Immature natural killer cell (primary cell): ENCODE measurements at regions not wholly inside any gene's neighbourhood (a gene's known extent, or its start where the extent isn't known, plus 50 kb on each side); places are given as distances from the start of the nearest gene placed in this dataset.
"Not testable (repeated sequence)": the region's sequence is repeated elsewhere in the genome, so short reads cannot be mapped to it uniquely, and the experiment has no call there.

Experiments used
- DNase-seq, 3 donors: peaks; one replicate each; pipeline ENCODE4 v3.0.0; 2022; ENCODE audit warnings: mixed read lengths in 1 of 3
- H3K27ac Mint-ChIP-seq, 6 donors: one replicate each; pipeline ENCODE4 v1.8.0; 2020; ENCODE audit warnings: mixed read lengths in 6 of 6, mild to moderate bottlenecking in 5 of 6, inconsistent platforms in 4 of 6, moderate library complexity in 3 of 6
- H3K27me3 Mint-ChIP-seq, 3 donors: one replicate each; pipeline ENCODE4 v1.8.0; 2020 to 2021; ENCODE audit warnings: low read depth in 3 of 3, mild to moderate bottlenecking in 3 of 3, mixed read lengths in 3 of 3, moderate library complexity in 3 of 3, inconsistent platforms in 1 of 3
- H3K36me3 Mint-ChIP-seq, 3 donors: one replicate each; pipeline ENCODE4 v1.8.0; 2020; ENCODE audit warnings: mixed read lengths in 3 of 3, inconsistent platforms in 2 of 3, mild to moderate bottlenecking in 2 of 3
- H3K4me1 Mint-ChIP-seq, 2 donors: one replicate each; pipeline ENCODE4 v1.8.0; 2020; ENCODE audit warnings: inconsistent platforms in 2 of 2, mild to moderate bottlenecking in 2 of 2, mixed read lengths in 2 of 2, moderate library complexity in 1 of 2
- H3K4me3 Mint-ChIP-seq, 5 donors: one replicate each; pipeline ENCODE4 v1.8.0; 2020; ENCODE audit warnings: mild to moderate bottlenecking in 5 of 5, mixed read lengths in 5 of 5, inconsistent platforms in 3 of 5, moderate library complexity in 3 of 5
- H3K9me3 Mint-ChIP-seq, 6 donors: one replicate each; pipeline ENCODE4 v1.8.0; 2020; ENCODE audit warnings: mild to moderate bottlenecking in 6 of 6, mixed read lengths in 6 of 6, inconsistent platforms in 4 of 6, moderate library complexity in 3 of 6

DNA sequence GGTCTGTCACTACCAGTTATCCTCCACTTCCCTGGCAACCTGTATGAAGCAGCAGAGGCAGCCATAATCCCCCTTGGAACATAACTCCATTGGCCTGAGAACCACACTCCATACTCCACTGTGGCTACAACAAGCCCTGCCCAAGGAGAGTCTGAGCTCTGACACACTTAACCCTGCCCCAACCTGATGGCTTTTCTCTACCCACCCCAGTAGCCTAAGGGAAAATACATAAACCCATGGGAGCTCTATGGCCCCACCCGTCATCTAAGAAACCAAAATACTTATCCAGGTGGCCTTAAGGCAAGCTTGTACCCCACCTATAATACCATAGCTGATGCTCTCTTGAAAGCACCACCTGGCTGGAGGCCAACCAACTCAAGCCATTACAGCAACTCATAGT, 324.8 kb upstream of the GLI3 start:
- no peaks in the 10 kb centered on the region for H3K36me3 Mint-ChIP-seq
- peaks cover 0 to 7% (median 2%) of the 10 kb centered on the region in 3 donors for H3K27me3 Mint-ChIP-seq
- H3K4me3 Mint-ChIP-seq, result no peak overlapping the region
- H3K4me1 Mint-ChIP-seq, result no peaks in the 10 kb centered on the region
- no peak overlapping the region for H3K27ac Mint-ChIP-seq
- peaks cover 0 to 23% (median 4%) of the 10 kb centered on the region in 6 donors for H3K9me3 Mint-ChIP-seq
- no peak for DNase-seq

DNA sequence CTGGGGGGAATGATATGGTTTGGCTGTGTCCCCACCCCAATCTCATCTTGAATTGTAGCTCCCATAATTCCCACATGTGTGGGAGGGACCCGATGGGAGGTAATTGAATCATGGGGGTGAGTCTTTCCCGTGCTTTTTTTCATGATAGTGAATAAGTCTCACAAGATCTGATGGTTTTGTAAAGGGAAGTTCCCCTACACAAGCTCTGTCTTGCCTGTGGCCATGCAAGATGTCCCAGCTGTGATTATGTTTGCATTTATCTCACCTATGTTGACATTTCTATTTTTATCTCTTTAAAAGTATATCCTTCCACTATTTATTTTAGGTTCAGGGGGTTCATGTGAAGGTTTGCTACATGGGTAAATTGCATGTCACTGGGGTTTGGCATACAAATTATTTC, 323.9 kb upstream of the GLI3 start:
- H3K27ac Mint-ChIP-seq, result no peak overlapping the region
- no peaks in the 10 kb centered on the region for H3K36me3 Mint-ChIP-seq
- H3K4me3 Mint-ChIP-seq, result no peak overlapping the region
- peaks cover under 1 to 30% (median 4%) of the 10 kb centered on the region in 6 donors for H3K9me3 Mint-ChIP-seq
- DNase-seq, result no peak
- H3K27me3 Mint-ChIP-seq, result peaks cover 0 to 7% (median 2%) of the 10 kb centered on the region in 3 donors
- no peaks in the 10 kb centered on the region for H3K4me1 Mint-ChIP-seq

DNA sequence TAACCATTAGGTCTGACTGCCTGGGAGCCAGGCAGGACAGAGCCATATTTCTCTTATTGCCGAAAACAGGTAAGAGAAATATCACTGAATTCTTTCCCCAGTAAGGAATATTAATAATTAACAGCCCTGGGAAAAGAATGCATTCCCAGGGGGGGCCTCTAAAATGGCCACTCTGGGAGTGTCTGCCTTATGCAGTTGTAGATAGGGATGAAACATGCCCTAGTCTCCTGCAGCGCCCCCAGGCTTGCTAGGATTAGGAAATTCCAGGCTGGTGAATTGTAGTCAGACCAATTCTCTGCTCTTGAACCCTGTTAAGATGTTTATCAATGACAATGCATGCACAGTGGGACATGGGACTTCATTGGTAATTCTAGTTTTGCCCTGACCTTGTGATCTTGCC, 317.9 kb upstream of the GLI3 start:
- not testable (repeated sequence) for DNase-seq, H3K4me1 Mint-ChIP-seq, H3K36me3 Mint-ChIP-seq, H3K4me3 Mint-ChIP-seq, H3K27me3 Mint-ChIP-seq, H3K27ac Mint-ChIP-seq
- peaks cover 11 to 27% (median 16%) of the 10 kb centered on the region in 6 donors for H3K9me3 Mint-ChIP-seq

DNA sequence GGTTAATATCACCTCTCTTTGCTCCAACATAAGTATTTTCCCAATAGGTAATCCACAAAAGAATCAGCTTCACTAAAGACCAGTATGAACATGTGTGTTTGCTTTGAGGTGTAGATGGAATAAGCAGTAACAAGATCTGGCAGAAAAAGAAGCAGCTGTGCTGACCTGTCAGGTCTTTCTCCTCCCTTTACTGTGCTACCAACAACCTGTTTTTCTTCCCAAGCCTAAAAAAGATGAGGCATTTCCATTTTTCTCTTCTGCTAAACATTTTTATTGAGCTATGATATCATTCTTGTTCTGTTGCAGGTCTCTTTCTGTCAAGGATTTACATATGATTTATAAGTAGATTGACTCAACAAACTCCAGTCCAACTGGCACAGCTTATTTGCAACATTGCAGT, 315.2 kb upstream of the GLI3 start:
- peaks cover 12 to 27% (median 15%) of the 10 kb centered on the region in 6 donors for H3K9me3 Mint-ChIP-seq
- DNase-seq, result no peak
- H3K4me1 Mint-ChIP-seq, result no peaks in the 10 kb centered on the region
- no peak overlapping the region for H3K27ac Mint-ChIP-seq
- no peaks in the 10 kb centered on the region for H3K36me3 Mint-ChIP-seq
- no peak overlapping the region for H3K4me3 Mint-ChIP-seq
- H3K27me3 Mint-ChIP-seq, result peaks cover 0 to 2% (median 2%) of the 10 kb centered on the region in 3 donors

DNA sequence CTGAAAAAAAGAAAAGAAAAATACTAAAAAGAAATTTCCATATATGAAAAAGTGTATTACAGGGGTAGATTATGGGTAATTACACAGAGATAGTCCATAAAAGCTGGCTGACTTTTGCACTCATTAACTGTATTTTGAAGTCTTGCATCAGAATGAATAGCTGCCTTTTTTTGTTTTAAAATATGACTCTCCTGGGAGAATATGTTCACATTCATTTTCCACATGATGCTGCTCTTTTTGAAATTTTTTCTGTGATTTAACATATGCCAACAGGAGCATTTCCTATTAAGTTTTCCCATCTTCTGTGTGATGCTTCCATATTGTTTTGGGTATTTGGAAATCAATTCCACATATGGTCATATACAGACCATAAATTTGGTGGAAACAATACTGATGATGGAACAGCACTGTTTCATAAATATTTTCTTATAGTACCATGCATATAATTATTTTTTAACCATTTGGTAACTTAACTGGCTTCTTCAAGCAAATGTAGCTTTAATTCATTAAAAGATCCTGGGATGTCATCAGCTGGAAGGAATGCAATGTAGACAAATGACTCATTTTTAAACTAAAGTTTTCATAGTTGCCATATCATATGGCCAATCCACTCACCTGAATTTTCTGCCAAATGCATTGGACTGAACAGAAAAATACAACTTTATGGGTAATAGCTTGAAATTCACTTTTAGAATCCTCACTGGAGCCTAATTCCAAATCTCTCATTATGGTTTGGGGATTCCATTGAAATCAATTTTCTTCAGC, 313.9 kb upstream of the GLI3 start:
- H3K27ac Mint-ChIP-seq, result no peak overlapping the region

DNA sequence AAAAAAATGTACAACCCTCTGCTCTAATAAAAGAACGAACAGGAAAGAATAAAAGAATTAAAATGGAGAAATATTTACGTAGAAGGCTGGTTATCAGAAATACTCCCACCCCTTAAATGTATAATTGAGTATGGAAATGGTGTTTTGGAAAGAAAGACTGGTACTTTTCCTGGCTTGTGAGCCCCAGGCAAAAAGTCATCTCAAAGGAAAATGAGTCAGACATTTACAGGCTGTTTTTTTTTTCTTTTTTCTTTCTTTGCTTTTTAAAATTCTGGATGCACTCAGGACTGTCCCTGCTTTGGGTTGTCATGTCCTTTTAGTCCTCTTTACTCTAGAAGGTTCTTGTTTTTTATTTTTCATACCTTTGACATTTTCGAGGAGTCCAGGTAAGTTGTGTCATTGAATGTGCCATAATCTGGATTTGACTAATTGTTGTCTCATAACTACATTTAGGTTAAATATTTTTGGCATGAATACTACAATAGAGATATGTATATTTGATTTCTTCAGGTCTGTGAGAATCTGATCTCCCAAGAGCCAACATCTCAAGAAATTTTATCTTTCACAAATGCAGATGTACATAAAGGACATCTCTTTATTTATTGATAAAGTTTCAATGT, 313.0 kb upstream of the GLI3 start:
- Mint-ChIP-seq H3K36me3 (no peaks in the 10 kb centered on the region), H3K9me3 (peaks cover 6 to 17% (median 7%) of the 10 kb centered on the region in 6 donors), H3K4me3 (no peak overlapping the region), H3K27me3 (peaks cover 0 to 4% (median 1%) of the 10 kb centered on the region in 3 donors), H3K4me1 (no peaks in the 10 kb centered on the region), H3K27ac (no peak overlapping the region)
- no peak for DNase-seq

More for the DNA sequence above, 313.9 kb upstream of the GLI3 start:
- no peaks in the 10 kb centered on the region for H3K4me1 Mint-ChIP-seq
- peaks cover 0 to 4% (median 0%) of the 10 kb centered on the region in 3 donors for H3K27me3 Mint-ChIP-seq
- no peak overlapping the region for H3K4me3 Mint-ChIP-seq
- H3K36me3 Mint-ChIP-seq, result no peaks in the 10 kb centered on the region
- H3K9me3 Mint-ChIP-seq, result peaks cover 12 to 20% (median 15%) of the 10 kb centered on the region in 6 donors
- DNase-seq, result no peak

DNA sequence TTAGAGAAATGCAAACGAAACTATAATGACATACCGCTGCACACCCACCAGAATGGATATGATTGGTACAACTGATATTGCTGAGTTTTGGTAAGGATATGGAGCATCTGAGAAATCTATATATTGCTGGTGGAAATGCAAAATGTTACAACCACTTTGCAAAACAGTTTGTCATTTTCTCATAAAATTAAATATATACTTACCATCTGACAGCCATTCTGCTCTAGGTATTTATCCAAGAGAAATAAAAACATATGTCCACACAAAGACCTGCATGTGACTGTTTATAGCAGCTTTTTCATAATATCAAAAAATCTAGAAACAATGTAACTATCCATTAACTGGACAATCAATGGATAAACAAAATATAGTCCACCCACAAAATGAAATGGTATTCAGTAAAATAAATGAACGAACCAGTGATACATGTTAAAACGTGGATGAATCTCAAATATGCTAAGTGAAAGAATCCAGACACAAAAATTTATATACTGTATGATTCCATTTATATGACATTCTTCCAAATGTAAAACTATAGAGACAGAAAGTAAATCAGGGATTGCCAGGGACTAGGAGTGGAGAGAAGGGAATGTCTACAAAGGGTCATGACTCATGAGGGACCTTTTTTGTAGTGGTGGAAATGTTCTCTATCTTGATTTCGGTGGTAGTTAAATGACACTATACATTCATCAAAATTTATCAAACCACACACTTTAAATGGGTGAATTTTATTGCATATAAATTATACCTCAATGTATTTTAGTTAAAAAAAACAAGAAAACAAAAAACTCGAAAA, 312.0 kb upstream of the GLI3 start:
- Mint-ChIP-seq H3K4me3 (no peak overlapping the region), H3K36me3 (no peaks in the 10 kb centered on the region), H3K27me3 (peaks cover 0 to 4% (median 1%) of the 10 kb centered on the region in 3 donors), H3K4me1 (no peaks in the 10 kb centered on the region), H3K9me3 (peaks cover 3 to 15% (median 7%) of the 10 kb centered on the region in 6 donors), H3K27ac (no peak overlapping the region)
- no peak for DNase-seq

DNA sequence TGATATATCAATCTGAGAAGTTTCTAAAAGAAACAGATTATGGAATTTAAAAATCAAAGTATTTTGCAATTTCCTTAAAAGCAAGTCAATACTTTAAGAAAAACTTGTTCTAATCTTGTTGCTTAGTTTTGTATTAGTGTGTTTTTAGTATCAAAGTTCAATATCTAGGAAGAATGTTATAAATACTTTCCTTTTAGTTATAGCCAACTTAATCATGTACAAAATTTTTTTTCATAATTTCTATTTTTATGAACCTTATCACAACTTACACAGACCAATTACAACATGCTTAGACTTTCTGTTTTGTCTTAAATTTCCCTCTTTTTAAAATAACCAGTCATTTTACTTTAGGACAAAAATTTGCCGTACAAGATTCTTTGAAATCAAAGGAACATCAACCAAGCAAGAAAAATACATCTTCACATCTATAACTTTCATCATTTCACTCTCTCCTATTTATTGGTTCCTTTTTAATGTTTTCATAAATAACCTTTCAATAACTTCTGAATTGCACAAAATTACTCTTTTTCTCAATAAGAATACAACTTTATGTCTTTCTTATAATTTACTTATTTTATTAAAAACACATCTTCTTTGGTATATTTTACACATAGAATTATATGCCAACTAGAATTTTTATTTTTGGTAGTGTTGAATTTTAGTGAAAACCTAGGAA, 308.2 kb upstream of the GLI3 start:
- Mint-ChIP-seq H3K27ac (no peak overlapping the region), H3K4me1 (no peaks in the 10 kb centered on the region), H3K27me3 (peaks cover 0 to 3% (median 1%) of the 10 kb centered on the region in 3 donors), H3K9me3 (peaks cover 0 to 9% (median 6%) of the 10 kb centered on the region in 6 donors), H3K4me3 (no peak overlapping the region), H3K36me3 (no peaks in the 10 kb centered on the region)
- DNase-seq, result no peak

DNA sequence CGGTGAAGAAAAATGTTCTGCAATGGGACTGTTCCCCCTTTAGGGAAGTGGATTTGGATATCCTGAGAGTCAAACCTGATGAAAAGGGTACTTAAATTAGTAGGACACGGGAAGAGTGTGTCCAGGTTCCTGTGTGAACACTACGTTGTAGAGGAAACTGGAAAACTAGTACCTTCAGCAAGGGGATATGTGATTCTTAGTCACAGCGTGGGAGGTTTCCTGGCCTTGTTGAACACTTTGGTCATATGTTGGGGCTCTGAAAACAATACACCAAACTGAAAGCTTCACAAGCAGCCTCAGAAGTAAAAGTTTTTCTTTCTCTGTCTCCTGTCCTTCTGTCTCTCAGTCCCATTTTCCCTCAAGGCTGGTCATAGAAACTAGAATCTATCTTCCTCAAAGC, 306.9 kb upstream of the GLI3 start:
- no peaks in the 10 kb centered on the region for H3K4me1 Mint-ChIP-seq
- H3K9me3 Mint-ChIP-seq, result peaks cover 0 to 9% (median 5%) of the 10 kb centered on the region in 6 donors
- H3K27ac Mint-ChIP-seq, result no peak overlapping the region
- H3K4me3 Mint-ChIP-seq, result no peak overlapping the region
- no peaks in the 10 kb centered on the region for H3K36me3 Mint-ChIP-seq
- peaks cover 0 to 3% (median 1%) of the 10 kb centered on the region in 3 donors for H3K27me3 Mint-ChIP-seq
- DNase-seq, result no peak

DNA sequence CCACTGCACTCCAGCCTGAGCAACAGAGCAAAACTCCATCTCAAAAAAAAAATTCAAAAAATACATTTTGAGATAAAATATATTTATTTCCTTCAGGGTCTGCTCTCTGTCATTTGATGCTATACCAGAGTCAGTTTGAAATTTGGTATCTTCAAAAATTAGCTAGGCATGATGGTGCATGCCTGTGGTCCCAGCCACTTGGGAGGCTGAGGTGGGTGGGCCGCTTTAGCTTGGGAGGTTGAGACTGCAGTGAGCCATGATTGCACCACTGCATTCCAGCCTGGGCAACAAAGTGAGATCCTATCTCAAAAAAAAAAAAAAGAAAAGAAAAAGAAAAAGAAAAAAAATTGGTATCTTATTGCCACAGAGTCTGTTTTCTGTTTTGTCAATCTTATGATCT, 305.4 kb upstream of the GLI3 start:
- not testable (repeated sequence) for H3K27ac Mint-ChIP-seq, H3K36me3 Mint-ChIP-seq, H3K4me1 Mint-ChIP-seq

DNA sequence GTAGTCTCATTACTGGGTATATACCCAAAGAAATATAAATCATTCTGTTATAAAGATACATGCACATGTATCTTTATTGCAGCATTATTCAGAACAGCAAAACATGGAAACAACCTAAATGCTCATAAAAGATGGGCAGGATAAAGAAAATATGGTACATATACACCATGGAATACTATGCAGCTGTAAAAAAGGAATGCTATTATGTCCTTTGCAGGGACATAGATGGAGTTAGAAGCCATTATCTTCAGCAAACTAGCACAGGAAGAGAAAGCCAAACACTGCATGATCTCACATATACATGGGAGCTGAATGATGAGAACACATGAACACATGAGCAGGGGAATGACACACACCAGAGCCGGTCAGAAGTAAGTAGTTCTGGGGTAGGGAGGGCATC, 297.4 kb upstream of the GLI3 start:
- Mint-ChIP-seq H3K27ac (no peak overlapping the region), H3K36me3 (no peaks in the 10 kb centered on the region), H3K4me3 (no peak overlapping the region), H3K4me1 (no peaks in the 10 kb centered on the region), H3K9me3 (peaks cover 0 to 36% (median 12%) of the 10 kb centered on the region in 6 donors), H3K27me3 (peaks cover 2 to 5% (median 3%) of the 10 kb centered on the region in 3 donors)
- no peak for DNase-seq

More for the DNA sequence above, 305.4 kb upstream of the GLI3 start:
- not testable (repeated sequence) for DNase-seq, H3K9me3 Mint-ChIP-seq, H3K4me3 Mint-ChIP-seq, H3K27me3 Mint-ChIP-seq

DNA sequence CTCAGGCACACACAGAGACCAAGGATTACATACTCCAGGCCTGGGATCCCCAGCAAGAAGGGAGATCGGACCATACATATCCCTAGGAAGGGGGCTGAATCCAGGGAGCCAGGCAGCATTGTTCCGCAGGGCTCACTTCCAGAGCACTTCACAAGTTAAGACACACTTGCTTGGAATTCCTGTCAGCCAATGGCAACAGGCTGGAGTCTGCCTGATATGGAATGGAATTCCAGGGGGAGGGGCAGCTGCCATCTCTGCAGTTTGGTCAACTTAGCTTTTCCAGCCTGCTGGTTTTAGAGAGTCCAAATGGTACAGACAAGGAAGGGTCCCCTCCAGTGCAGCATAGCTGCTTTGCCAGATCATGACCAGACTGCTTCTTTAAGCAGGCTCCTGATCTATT, 290.0 kb upstream of the GLI3 start:
- no peaks in the 10 kb centered on the region for H3K4me1 Mint-ChIP-seq
- H3K36me3 Mint-ChIP-seq, result no peaks in the 10 kb centered on the region
- no peak overlapping the region for H3K27ac Mint-ChIP-seq
- H3K4me3 Mint-ChIP-seq, result no peak overlapping the region
- peaks cover 5 to 40% (median 11%) of the 10 kb centered on the region in 6 donors for H3K9me3 Mint-ChIP-seq
- no peak for DNase-seq
- peaks cover 1 to 5% (median 2%) of the 10 kb centered on the region in 3 donors for H3K27me3 Mint-ChIP-seq

DNA sequence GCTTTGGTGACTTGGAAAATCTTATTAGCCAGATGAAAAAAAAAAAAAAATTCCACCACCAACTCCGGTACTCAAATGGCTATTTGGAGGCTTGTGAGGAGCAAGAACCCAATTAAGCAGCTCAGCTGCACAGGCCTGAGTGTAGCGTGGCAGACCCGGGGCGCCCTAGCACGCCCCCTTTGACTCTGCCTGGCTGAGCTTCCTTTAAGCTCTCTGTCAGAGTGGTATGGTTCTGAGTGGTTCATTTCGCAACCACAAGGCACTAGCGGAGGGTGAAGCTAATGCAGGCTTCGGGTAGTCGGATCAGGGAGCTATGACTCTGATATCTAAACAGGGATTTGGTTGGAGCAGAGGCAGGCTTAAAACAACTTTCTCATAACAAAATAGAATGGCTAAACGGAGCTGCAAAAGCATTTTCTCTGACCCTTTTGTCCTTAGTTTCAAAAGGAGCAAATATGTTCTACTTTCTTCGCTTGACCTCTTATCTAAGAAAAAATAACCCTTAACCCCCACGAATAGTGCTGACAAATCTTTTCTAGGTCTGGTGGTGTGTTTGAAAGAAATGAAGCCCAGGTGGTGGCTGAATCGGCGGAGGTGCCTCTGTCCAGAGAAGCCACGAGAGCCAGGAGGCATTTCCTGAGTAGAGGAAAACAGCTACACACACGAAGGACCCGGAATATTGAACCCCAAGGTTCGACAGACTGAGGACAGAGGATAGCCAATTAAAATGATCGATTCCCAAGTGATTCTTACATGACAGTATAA, 285.4 kb upstream of the GLI3 start:
- no peak for DNase-seq
- H3K4me1 Mint-ChIP-seq, result no peaks in the 10 kb centered on the region
- H3K36me3 Mint-ChIP-seq, result no peaks in the 10 kb centered on the region
- peaks cover 0 to 3% (median 0%) of the 10 kb centered on the region in 3 donors for H3K27me3 Mint-ChIP-seq
- H3K4me3 Mint-ChIP-seq, result no peak overlapping the region
- peaks cover 2 to 10% (median 7%) of the 10 kb centered on the region in 6 donors for H3K9me3 Mint-ChIP-seq
- no peak overlapping the region for H3K27ac Mint-ChIP-seq
